ENCODE measurements at regions not wholly inside any gene's neighbourhood (a gene's known extent, or its start where the extent isn't known, plus 50 kb on each side); places are given as distances from the start of the nearest gene placed in this dataset.

GRCh38 chr14:103213331-103213730 is 90.1 kb downstream of the TNFAIP2 start (continued):
- no peak for TF ChIP-seq ZNF142 (CRISPR knock-in tag; IDR thresholded peaks at IDR 0.05)
- no peak for TF ChIP-seq CREB1 (IDR thresholded peaks at IDR 0.05)
- peak; percentile 28; the same call in 1 of the 2 replicates for TF ChIP-seq CREB1 (CRISPR knock-in tag; IDR thresholded peaks at IDR 0.05)
- no peak for TF ChIP-seq RBFOX2 (IDR thresholded peaks at IDR 0.05; ENCODE audit: low read depth, low read length)
- TF ChIP-seq ZFP36L1 (CRISPR knock-in tag; IDR thresholded peaks at IDR 0.05), result no peak
- no peak for TF ChIP-seq SRF (IDR thresholded peaks at IDR 0.05; ENCODE audit: low read depth, low read length)
- TF ChIP-seq MED13 (CRISPR knock-in tag; IDR thresholded peaks at IDR 0.05), result no peak
- TF ChIP-seq ZNF576 (CRISPR knock-in tag; IDR thresholded peaks at IDR 0.05), result no peak
- TF ChIP-seq ZNF543 (CRISPR knock-in tag; IDR thresholded peaks at IDR 0.05), result no peak
- peak; percentile 49; the same call in 1 of the 2 replicates for TF ChIP-seq FOSL2 (CRISPR knock-in tag; IDR thresholded peaks at IDR 0.05)
- TF ChIP-seq NFIB (CRISPR knock-in tag; IDR thresholded peaks at IDR 0.05; ENCODE audit: borderline replicate concordance), result no peak
- peak; percentile 58 for TF ChIP-seq CBX1 (IDR thresholded peaks at IDR 0.05; ENCODE audit: low read depth)
- TF ChIP-seq RXRB (CRISPR knock-in tag; IDR thresholded peaks at IDR 0.05; ENCODE audit: borderline replicate concordance), result peak; percentile 62; the same call in 1 of the 2 replicates
- TF ChIP-seq HNF4A (CRISPR knock-in tag; IDR thresholded peaks at IDR 0.05), result peak; percentile 97
- no peak for TF ChIP-seq SP5 (CRISPR knock-in tag; IDR thresholded peaks at IDR 0.05; ENCODE audit: borderline replicate concordance, low read depth)
- 0 out of 2 replicates have a peak, but pooled peaks have one; percentile 37 for TF ChIP-seq ZBTB34 (CRISPR knock-in tag; IDR thresholded peaks at IDR 0.05)
- peak in 1 of 2 experiments; percentile 62; a peak in 2 of 4 replicates for TF ChIP-seq ATF4 (CRISPR knock-in tag; IDR thresholded peaks at IDR 0.05)
- TF ChIP-seq POGZ (CRISPR knock-in tag; IDR thresholded peaks at IDR 0.05), result 0 out of 2 replicates have a peak, but pooled peaks have one; percentile 58
- TF ChIP-seq ZNF224 (CRISPR knock-in tag; IDR thresholded peaks at IDR 0.05), result no peak
- no peak for TF ChIP-seq SOX13 (IDR thresholded peaks at IDR 0.05)
- TF ChIP-seq SOX13 (CRISPR knock-in tag; conservative IDR thresholded peaks at IDR 0.05 in 1 of 2, IDR thresholded peaks at IDR 0.05 in 1 of 2), result peak in 1 of 2 experiments; percentile 42; a peak in 1 of 4 replicates
- TF ChIP-seq FOXA1 (IDR thresholded peaks at IDR 0.05), result no peak
- TF ChIP-seq FOXA1 (CRISPR knock-in tag; IDR thresholded peaks at IDR 0.05), result peak; percentile 89
- TF ChIP-seq NR2C2 (CRISPR knock-in tag; IDR thresholded peaks at IDR 0.05; ENCODE audit: borderline replicate concordance), result peak; percentile 50; the same call in 1 of the 2 replicates

Measured in HepG2 (cell line).